ENCODE measurements at regions not wholly inside any gene's neighbourhood (a gene's known extent, or its start where the extent isn't known, plus 50 kb on each side); places are given as distances from the start of the nearest gene placed in this dataset.

DNA sequence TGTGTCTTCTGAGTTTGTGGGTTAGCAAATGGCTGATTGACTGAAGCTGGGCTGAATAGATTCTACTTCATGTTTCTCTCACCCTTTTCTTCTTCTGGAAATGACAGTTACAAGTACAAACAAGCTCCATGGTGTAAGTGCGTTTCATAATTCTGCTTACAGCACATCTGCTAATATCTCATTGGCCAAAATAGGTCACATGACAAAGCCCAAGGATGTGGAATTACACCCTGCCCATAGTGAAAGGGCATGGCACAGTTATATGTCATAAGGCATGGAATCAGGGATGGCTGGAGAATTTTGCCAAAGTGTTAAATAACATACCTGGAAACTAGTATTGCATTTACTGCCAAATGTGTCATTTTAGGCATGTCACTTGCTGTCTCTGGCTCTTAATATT lies 327.2 kb downstream of the NKX6-1 start:
- POLR2A ChIA-PET: no interaction called here
- intact Hi-C loops (cut with micrococcal nuclease; ENCODE audit: unreplicated experiment): no loop called here

More for the DNA sequence above, 327.2 kb downstream of the NKX6-1 start:
- ATAC-seq: no peak
- in situ Hi-C loops (cut with MboI): no loop called here
- Histone ChIP-seq H3K4me2 (ENCODE audit: control insufficient read depth, insufficient read depth) (no peak overlapping the region), H3K27me3 (replicated peaks in 1 of 2; ENCODE audit: control insufficient read depth in 2 of 2, insufficient read depth in 2 of 2, low read length in 1 of 2) (no peaks in the 10 kb centered on the region; a peak in 1 of 4 replicates), H3K36me3 (ENCODE audit: control insufficient read depth in 2 of 2, insufficient read depth in 2 of 2, low read length in 1 of 2) (no peaks in the 10 kb centered on the region), H3K9me3 (replicated peaks; ENCODE audit: control insufficient read depth, insufficient read depth, low read length) (no peaks in the 10 kb centered on the region), H4K20me1 (ENCODE audit: control insufficient read depth, insufficient read depth) (no peaks in the 10 kb centered on the region), H3K27ac (ENCODE audit: control insufficient read depth, insufficient read depth) (no peak overlapping the region), H3K4me3 (no peak overlapping the region), H3K9ac (ENCODE audit: control insufficient read depth, insufficient read depth, low read length) (no peak overlapping the region), H2AFZ (ENCODE audit: control insufficient read depth, low read depth, low read length) (no peak overlapping the region), H3K79me2 (ENCODE audit: control insufficient read depth, insufficient read depth, low read length) (no peaks in the 10 kb centered on the region), H3K4me1 (ENCODE audit: control insufficient read depth, insufficient read depth, low read length) (no peaks in the 10 kb centered on the region)
- CTCF ChIA-PET: no interaction called here
- no peak for DNase-seq (ENCODE audit: low read depth, low spot score)
- SMC1A ChIA-PET (ENCODE audit: uncharacterized antibody, unreplicated experiment): no interaction called here
- 93% methylated on average over 1 of the region's 1 CpG for WGBS (ENCODE audit: insufficient coverage, insufficient replicate concordance, low lambda C conversion rate, missing lambda C conversion rate)
- no peak for FAIRE-seq
- BruUV-seq (replicated peaks): no TSS peak
- TF ChIP-seq ZNF274 (IDR thresholded peaks at IDR 0.05; ENCODE audit: insufficient read depth, insufficient read length): no peak
- TF ChIP-seq, protein P1, sequence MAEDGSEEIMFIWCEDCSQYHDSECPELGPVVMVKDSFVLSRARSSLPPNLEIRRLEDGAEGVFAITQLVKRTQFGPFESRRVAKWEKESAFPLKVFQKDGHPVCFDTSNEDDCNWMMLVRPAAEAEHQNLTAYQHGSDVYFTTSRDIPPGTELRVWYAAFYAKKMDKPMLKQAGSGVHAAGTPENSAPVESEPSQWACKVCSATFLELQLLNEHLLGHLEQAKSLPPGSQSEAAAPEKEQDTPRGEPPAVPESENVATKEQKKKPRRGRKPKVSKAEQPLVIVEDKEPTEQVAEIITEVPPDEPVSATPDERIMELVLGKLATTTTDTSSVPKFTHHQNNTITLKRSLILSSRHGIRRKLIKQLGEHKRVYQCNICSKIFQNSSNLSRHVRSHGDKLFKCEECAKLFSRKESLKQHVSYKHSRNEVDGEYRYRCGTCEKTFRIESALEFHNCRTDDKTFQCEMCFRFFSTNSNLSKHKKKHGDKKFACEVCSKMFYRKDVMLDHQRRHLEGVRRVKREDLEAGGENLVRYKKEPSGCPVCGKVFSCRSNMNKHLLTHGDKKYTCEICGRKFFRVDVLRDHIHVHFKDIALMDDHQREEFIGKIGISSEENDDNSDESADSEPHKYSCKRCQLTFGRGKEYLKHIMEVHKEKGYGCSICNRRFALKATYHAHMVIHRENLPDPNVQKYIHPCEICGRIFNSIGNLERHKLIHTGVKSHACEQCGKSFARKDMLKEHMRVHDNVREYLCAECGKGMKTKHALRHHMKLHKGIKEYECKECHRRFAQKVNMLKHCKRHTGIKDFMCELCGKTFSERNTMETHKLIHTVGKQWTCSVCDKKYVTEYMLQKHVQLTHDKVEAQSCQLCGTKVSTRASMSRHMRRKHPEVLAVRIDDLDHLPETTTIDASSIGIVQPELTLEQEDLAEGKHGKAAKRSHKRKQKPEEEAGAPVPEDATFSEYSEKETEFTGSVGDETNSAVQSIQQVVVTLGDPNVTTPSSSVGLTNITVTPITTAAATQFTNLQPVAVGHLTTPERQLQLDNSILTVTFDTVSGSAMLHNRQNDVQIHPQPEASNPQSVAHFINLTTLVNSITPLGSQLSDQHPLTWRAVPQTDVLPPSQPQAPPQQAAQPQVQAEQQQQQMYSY (CRISPR knock-in tag; IDR thresholded peaks at IDR 0.05): no peak
- TF ChIP-seq NR2C1 (IDR thresholded peaks at IDR 0.05): no peak
- no peak for TF ChIP-seq RCOR1 (conservative IDR thresholded peaks at IDR 0.05; ENCODE audit: low read depth, low read length)
- no peak for TF ChIP-seq CEBPB (IDR thresholded peaks at IDR 0.05; ENCODE audit: borderline replicate concordance in 1 of 2, low read depth in 2 of 2, low read length in 2 of 2)
- TF ChIP-seq SRF (IDR thresholded peaks at IDR 0.05; ENCODE audit: low read depth in 2 of 2, low read length in 2 of 2): no peak
- TF ChIP-seq CHD1 (IDR thresholded peaks at IDR 0.05; ENCODE audit: low read depth, low read length): no peak
- TF ChIP-seq CBX3 (IDR thresholded peaks at IDR 0.05; ENCODE audit: borderline replicate concordance, low read depth): no peak
- TF ChIP-seq, protein P2, sequence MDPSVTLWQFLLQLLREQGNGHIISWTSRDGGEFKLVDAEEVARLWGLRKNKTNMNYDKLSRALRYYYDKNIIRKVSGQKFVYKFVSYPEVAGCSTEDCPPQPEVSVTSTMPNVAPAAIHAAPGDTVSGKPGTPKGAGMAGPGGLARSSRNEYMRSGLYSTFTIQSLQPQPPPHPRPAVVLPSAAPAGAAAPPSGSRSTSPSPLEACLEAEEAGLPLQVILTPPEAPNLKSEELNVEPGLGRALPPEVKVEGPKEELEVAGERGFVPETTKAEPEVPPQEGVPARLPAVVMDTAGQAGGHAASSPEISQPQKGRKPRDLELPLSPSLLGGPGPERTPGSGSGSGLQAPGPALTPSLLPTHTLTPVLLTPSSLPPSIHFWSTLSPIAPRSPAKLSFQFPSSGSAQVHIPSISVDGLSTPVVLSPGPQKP (IDR thresholded peaks at IDR 0.05; ENCODE audit: low read depth, low read length): no peak
- TF ChIP-seq, protein P3, sequence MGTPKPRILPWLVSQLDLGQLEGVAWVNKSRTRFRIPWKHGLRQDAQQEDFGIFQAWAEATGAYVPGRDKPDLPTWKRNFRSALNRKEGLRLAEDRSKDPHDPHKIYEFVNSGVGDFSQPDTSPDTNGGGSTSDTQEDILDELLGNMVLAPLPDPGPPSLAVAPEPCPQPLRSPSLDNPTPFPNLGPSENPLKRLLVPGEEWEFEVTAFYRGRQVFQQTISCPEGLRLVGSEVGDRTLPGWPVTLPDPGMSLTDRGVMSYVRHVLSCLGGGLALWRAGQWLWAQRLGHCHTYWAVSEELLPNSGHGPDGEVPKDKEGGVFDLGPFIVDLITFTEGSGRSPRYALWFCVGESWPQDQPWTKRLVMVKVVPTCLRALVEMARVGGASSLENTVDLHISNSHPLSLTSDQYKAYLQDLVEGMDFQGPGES (IDR thresholded peaks at IDR 0.05): no peak
- TF ChIP-seq, protein P4, sequence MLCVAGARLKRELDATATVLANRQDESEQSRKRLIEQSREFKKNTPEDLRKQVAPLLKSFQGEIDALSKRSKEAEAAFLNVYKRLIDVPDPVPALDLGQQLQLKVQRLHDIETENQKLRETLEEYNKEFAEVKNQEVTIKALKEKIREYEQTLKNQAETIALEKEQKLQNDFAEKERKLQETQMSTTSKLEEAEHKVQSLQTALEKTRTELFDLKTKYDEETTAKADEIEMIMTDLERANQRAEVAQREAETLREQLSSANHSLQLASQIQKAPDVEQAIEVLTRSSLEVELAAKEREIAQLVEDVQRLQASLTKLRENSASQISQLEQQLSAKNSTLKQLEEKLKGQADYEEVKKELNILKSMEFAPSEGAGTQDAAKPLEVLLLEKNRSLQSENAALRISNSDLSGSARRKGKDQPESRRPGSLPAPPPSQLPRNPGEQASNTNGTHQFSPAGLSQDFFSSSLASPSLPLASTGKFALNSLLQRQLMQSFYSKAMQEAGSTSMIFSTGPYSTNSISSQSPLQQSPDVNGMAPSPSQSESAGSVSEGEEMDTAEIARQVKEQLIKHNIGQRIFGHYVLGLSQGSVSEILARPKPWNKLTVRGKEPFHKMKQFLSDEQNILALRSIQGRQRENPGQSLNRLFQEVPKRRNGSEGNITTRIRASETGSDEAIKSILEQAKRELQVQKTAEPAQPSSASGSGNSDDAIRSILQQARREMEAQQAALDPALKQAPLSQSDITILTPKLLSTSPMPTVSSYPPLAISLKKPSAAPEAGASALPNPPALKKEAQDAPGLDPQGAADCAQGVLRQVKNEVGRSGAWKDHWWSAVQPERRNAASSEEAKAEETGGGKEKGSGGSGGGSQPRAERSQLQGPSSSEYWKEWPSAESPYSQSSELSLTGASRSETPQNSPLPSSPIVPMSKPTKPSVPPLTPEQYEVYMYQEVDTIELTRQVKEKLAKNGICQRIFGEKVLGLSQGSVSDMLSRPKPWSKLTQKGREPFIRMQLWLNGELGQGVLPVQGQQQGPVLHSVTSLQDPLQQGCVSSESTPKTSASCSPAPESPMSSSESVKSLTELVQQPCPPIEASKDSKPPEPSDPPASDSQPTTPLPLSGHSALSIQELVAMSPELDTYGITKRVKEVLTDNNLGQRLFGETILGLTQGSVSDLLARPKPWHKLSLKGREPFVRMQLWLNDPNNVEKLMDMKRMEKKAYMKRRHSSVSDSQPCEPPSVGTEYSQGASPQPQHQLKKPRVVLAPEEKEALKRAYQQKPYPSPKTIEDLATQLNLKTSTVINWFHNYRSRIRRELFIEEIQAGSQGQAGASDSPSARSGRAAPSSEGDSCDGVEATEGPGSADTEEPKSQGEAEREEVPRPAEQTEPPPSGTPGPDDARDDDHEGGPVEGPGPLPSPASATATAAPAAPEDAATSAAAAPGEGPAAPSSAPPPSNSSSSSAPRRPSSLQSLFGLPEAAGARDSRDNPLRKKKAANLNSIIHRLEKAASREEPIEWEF (IDR thresholded peaks at IDR 0.05; ENCODE audit: insufficient replicate concordance, low read depth, low read length): no peak
- RAD21 ChIA-PET (ENCODE audit: unreplicated experiment): no interaction called here
